ENCODE measurements at regions not wholly inside any gene's neighbourhood (a gene's known extent, or its start where the extent isn't known, plus 50 kb on each side); places are given as distances from the start of the nearest gene placed in this dataset.

DNA sequence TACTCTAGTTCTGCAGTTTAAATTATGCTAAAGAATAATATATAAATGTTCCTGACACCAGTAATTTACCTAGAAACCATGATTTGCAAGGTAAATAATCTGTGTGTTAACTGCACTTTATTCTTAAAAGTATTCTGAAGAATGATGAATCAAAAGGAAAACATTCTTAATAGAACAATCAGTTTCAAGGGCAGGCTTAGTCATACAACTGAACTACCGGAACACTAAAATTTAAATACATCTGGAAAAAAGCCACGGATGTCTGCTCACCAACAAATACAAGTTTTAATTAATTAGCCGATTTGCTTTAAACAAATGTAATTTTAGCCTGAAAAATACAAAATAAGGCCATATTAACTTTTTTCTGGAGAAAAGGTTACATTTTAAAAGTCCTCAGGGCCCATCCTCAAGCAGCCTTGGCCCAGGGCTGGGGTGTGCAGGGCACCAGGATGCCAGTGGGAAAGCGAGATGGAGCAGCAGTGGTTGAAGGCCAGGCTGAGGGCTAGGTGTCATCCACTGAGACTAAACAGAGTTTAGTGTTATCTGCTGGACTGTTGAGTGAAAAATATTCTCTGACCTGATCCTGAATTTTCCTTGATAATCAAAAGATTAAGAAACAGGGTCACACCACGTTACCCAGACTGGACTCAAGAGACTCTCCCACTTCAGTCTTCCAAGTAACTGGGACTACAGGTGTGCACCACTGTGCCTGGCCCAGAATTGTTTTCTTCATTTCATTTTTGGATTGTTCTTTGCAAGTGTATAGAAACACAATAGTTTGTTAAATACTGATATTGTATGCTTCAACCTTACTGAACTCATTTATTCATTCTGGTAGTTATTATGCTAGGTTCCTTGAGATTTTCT is 88.2 kb upstream of the DST start:
- 84% methylated on average over 5 of the region's 5 CpGs for WGBS
- Histone ChIP-seq H3K4me3 (ENCODE audit: low read depth in 1 of 3, low read length in 3 of 3) (no peak overlapping the region), H3K4me1 (ENCODE audit: control insufficient read depth in 4 of 4, insufficient read depth in 4 of 4, low read length in 3 of 4) (peaks cover 9 to 57% (median 25%) of the 10 kb centered on the region in 4 donors), H3K27ac (ENCODE audit: low read depth in 1 of 2, low read length in 2 of 2) (peak overlapping the region; percentile 12 to 36), H3K9me3 (ENCODE audit: control insufficient read depth in 4 of 4, low read length in 3 of 4) (no peaks in the 10 kb centered on the region), H3K36me3 (ENCODE audit: control insufficient read depth in 4 of 4, insufficient read depth in 3 of 4, low read depth in 1 of 4, low read length in 3 of 4) (peaks cover 0 to 7% (median 0%) of the 10 kb centered on the region in 4 donors), H3K27me3 (ENCODE audit: control insufficient read depth in 4 of 4, insufficient read depth in 4 of 4, low read length in 3 of 4) (no peaks in the 10 kb centered on the region), H3K9ac (ENCODE audit: low read depth in 1 of 2, low read length in 2 of 2) (no peak overlapping the region)
- DNase-seq (ENCODE audit: low spot score) = no peak
- TF ChIP-seq HNF4G (IDR thresholded peaks at IDR 0.05) = no peak
- TF ChIP-seq NR2F2 (IDR thresholded peaks at IDR 0.05) = no peak
- no peak for TF ChIP-seq FOXA1 (IDR thresholded peaks at IDR 0.05)
- no peak for TF ChIP-seq RXRA (IDR thresholded peaks at IDR 0.05)
- TF ChIP-seq, protein P1, sequence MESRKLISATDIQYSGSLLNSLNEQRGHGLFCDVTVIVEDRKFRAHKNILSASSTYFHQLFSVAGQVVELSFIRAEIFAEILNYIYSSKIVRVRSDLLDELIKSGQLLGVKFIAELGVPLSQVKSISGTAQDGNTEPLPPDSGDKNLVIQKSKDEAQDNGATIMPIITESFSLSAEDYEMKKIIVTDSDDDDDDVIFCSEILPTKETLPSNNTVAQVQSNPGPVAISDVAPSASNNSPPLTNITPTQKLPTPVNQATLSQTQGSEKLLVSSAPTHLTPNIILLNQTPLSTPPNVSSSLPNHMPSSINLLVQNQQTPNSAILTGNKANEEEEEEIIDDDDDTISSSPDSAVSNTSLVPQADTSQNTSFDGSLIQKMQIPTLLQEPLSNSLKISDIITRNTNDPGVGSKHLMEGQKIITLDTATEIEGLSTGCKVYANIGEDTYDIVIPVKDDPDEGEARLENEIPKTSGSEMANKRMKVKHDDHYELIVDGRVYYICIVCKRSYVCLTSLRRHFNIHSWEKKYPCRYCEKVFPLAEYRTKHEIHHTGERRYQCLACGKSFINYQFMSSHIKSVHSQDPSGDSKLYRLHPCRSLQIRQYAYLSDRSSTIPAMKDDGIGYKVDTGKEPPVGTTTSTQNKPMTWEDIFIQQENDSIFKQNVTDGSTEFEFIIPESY (IDR thresholded peaks at IDR 0.05) = no peak
- TF ChIP-seq, protein P2, sequence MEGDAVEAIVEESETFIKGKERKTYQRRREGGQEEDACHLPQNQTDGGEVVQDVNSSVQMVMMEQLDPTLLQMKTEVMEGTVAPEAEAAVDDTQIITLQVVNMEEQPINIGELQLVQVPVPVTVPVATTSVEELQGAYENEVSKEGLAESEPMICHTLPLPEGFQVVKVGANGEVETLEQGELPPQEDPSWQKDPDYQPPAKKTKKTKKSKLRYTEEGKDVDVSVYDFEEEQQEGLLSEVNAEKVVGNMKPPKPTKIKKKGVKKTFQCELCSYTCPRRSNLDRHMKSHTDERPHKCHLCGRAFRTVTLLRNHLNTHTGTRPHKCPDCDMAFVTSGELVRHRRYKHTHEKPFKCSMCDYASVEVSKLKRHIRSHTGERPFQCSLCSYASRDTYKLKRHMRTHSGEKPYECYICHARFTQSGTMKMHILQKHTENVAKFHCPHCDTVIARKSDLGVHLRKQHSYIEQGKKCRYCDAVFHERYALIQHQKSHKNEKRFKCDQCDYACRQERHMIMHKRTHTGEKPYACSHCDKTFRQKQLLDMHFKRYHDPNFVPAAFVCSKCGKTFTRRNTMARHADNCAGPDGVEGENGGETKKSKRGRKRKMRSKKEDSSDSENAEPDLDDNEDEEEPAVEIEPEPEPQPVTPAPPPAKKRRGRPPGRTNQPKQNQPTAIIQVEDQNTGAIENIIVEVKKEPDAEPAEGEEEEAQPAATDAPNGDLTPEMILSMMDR (IDR thresholded peaks at IDR 0.05; ENCODE audit: low read depth, low read length, missing input control) = no peak
- TF ChIP-seq JUND (IDR thresholded peaks at IDR 0.05) = no peak
- no peak for TF ChIP-seq HNF4A (conservative IDR thresholded peaks at IDR 0.05)
- TF ChIP-seq RAD21 (IDR thresholded peaks at IDR 0.05) = no peak

DNA sequence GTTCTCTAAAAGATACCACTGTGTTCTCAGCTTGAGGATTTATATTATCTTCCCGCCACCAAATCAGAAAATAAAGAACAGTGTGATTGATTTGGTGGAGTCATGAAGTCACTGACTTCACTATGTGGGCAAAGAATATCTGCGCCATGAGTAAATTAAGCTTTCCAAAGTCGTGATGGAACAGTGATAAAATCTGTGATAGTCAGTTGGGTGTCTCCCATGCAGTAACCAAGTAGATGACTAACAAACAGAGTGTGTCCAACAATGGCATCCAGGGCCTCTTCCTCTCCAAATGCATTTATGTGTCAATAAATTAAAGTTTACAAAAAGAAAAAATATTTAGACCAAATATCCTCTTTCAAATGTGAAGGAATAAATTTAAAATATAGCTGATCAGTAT is 87.0 kb upstream of the DST start:
- Histone ChIP-seq H3K4me3 (ENCODE audit: low read depth in 1 of 3, low read length in 3 of 3) (no peak overlapping the region), H3K27ac (ENCODE audit: low read depth in 1 of 2, low read length in 2 of 2) (peak overlapping the region; percentile 57 to 67), H3K27me3 (ENCODE audit: control insufficient read depth in 4 of 4, insufficient read depth in 4 of 4, low read length in 3 of 4) (no peaks in the 10 kb centered on the region), H3K9me3 (ENCODE audit: control insufficient read depth in 4 of 4, low read length in 3 of 4) (no peaks in the 10 kb centered on the region), H3K9ac (ENCODE audit: low read depth in 1 of 2, low read length in 2 of 2) (no peak overlapping the region), H3K4me1 (ENCODE audit: control insufficient read depth in 4 of 4, insufficient read depth in 4 of 4, low read length in 3 of 4) (peaks cover 8 to 58% (median 22%) of the 10 kb centered on the region in 4 donors), H3K36me3 (ENCODE audit: control insufficient read depth in 4 of 4, insufficient read depth in 3 of 4, low read depth in 1 of 4, low read length in 3 of 4) (peaks cover 0 to 12% (median 0%) of the 10 kb centered on the region in 4 donors)
- TF ChIP-seq, protein P2 (IDR thresholded peaks at IDR 0.05; ENCODE audit: low read depth, low read length, missing input control) = no peak
- TF ChIP-seq, protein P3, sequence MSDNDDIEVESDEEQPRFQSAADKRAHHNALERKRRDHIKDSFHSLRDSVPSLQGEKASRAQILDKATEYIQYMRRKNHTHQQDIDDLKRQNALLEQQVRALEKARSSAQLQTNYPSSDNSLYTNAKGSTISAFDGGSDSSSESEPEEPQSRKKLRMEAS (IDR thresholded peaks at IDR 0.05) = no peak
- TF ChIP-seq NR2F2 (IDR thresholded peaks at IDR 0.05) = no peak
- TF ChIP-seq HNF4G (IDR thresholded peaks at IDR 0.05) = no peak
- TF ChIP-seq, protein P1 (IDR thresholded peaks at IDR 0.05) = no peak
- TF ChIP-seq RXRA (IDR thresholded peaks at IDR 0.05) = no peak
- no peak for TF ChIP-seq GABPA (IDR thresholded peaks at IDR 0.05 in 1 of 2, conservative IDR thresholded peaks at IDR 0.05 in 1 of 2)
- no peak for TF ChIP-seq JUND (IDR thresholded peaks at IDR 0.05)
- TF ChIP-seq FOXA2 (IDR thresholded peaks at IDR 0.05) = no peak
- no peak for TF ChIP-seq EGR1 (IDR thresholded peaks at IDR 0.05; ENCODE audit: low read depth in 2 of 2)
- no peak for TF ChIP-seq YY1 (IDR thresholded peaks at IDR 0.05)
- no peak for TF ChIP-seq HNF4A (conservative IDR thresholded peaks at IDR 0.05)
- TF ChIP-seq SP1 (IDR thresholded peaks at IDR 0.05) = no peak
- TF ChIP-seq TAF1 (conservative IDR thresholded peaks at IDR 0.05) = no peak
- TF ChIP-seq FOXA1 (IDR thresholded peaks at IDR 0.05) = no peak
- TF ChIP-seq, protein P4, sequence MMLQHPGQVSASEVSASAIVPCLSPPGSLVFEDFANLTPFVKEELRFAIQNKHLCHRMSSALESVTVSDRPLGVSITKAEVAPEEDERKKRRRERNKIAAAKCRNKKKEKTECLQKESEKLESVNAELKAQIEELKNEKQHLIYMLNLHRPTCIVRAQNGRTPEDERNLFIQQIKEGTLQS (IDR thresholded peaks at IDR 0.05) = no peak
- TF ChIP-seq RAD21 (IDR thresholded peaks at IDR 0.05) = no peak
- TF ChIP-seq, protein P5, sequence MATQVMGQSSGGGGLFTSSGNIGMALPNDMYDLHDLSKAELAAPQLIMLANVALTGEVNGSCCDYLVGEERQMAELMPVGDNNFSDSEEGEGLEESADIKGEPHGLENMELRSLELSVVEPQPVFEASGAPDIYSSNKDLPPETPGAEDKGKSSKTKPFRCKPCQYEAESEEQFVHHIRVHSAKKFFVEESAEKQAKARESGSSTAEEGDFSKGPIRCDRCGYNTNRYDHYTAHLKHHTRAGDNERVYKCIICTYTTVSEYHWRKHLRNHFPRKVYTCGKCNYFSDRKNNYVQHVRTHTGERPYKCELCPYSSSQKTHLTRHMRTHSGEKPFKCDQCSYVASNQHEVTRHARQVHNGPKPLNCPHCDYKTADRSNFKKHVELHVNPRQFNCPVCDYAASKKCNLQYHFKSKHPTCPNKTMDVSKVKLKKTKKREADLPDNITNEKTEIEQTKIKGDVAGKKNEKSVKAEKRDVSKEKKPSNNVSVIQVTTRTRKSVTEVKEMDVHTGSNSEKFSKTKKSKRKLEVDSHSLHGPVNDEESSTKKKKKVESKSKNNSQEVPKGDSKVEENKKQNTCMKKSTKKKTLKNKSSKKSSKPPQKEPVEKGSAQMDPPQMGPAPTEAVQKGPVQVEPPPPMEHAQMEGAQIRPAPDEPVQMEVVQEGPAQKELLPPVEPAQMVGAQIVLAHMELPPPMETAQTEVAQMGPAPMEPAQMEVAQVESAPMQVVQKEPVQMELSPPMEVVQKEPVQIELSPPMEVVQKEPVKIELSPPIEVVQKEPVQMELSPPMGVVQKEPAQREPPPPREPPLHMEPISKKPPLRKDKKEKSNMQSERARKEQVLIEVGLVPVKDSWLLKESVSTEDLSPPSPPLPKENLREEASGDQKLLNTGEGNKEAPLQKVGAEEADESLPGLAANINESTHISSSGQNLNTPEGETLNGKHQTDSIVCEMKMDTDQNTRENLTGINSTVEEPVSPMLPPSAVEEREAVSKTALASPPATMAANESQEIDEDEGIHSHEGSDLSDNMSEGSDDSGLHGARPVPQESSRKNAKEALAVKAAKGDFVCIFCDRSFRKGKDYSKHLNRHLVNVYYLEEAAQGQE (IDR thresholded peaks at IDR 0.05) = no peak
- 67% methylated on average over 3 of the region's 3 CpGs for WGBS
- DNase-seq (ENCODE audit: low spot score) = no peak
